CD4-positive, alpha-beta T cell treated with Interleukin-12 subunit alpha and Interleukin-12 subunit beta, for 1 hour (primary cell): ENCODE measurements at regions not wholly inside any gene's neighbourhood (a gene's known extent, or its start where the extent isn't known, plus 50 kb on each side); places are given as distances from the start of the nearest gene placed in this dataset.

Experiments used
- DNase-seq: peaks from one replicate; pipeline ENCODE4 v3.0.0-alpha.2; 2020

DNA sequence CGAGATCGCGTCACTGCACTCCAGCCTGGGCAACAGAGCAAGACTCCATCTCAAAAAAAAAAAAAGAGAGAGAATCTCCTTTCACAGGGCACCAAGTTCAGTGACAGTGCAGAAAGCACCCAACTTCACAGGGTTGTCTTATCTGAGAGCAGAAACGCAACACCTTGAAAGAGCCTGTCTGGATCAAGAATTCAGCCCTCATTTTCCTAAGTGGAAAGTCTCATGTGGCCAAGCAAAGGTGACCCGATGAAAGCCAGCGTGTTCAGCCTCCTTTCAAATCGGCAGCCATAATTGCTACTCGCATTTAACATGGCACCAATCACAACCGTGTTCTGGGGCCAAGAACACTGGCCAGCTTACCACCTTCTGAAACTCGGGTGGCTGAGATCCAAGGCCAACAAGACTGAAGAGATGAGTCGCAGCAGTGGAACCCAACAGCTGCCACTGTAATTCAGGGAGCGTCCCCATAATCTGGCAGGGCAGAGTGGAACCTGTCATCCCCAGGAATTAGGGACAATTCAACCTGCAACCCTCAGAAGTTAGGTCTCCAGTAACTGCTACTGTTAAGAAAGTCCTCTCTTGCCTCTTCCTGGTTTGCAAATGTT is 536.7 kb upstream of the JARID2 start:
- DNase-seq: no peak

DNA sequence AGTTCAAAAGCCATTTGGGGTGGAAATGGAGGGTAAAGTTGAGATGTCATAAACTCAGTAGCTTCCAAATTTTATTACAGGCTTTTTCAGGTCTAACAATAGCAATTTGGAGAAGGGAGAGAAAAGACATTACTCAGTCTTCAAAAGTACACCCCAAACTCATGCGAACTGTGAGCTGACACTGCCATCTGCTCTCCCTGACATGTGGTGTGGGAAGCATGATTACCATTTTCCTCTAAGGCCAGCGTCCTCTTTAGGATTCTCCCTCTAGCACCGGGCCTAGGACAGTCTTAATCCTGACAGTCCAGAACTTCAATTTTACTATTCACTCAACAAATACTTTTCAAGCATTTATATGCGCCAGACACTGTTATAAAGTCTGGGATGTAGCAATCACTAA is 536.0 kb upstream of the JARID2 start:
- DNase-seq: no peak

DNA sequence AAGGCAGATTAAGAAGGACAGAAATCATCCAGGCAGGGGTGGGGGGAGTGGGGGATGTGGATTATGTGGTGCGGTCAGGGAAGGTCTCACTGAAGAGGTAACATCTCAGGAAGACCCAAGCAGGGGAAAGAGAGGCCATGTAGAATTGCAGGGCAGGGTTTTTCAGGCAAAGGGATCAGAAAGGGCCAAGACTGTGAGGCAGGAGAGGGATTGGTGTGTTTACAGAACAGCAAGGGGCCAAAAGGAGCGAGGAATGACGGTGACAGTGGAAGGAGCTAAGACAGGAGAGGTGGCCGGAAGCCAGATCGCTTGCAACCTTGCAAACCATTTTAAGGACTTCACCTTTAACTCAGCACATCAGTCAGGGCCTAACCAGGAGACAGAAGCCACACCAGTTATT is 535.4 kb upstream of the JARID2 start:
- no peak for DNase-seq

GRCh38 chr6:14711056-14711703 is 534.7 kb upstream of the JARID2 start:
- DNase-seq: peak; percentile 53

DNA sequence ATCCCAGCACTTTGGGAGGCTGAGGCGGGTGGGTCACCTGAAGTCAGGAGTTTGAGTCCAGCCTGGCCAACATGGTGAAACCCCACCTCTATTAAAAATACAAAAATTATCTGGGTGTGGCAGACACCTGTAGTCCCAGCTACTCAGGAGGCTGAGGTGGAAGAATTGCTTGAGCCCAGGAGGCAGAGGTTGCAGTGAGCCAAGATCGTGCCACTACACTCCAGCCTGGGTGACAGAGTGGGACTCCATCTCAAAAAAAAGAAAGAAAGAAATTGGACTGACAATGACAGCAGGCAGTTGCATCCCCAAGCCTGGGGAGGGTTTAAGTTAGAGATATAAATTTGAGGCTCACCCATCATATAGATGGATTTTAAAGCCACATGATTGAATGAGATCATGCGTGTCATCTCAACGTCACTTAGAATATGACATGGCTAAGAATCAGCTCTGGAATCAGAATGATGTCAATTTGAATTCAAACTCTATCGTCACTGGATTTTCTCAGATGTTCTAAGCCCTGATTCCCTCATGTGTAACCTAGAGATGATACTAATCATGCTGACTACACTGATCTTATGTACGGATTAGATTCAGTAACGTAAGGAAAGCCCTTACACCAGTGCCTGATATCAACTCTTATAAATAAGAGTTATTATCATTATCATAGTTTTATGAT is 534.0 kb upstream of the JARID2 start:
- DNase-seq: no peak

GRCh38 chr6:14713008-14713960 is 532.6 kb upstream of the JARID2 start:
- no peak for DNase-seq

DNA sequence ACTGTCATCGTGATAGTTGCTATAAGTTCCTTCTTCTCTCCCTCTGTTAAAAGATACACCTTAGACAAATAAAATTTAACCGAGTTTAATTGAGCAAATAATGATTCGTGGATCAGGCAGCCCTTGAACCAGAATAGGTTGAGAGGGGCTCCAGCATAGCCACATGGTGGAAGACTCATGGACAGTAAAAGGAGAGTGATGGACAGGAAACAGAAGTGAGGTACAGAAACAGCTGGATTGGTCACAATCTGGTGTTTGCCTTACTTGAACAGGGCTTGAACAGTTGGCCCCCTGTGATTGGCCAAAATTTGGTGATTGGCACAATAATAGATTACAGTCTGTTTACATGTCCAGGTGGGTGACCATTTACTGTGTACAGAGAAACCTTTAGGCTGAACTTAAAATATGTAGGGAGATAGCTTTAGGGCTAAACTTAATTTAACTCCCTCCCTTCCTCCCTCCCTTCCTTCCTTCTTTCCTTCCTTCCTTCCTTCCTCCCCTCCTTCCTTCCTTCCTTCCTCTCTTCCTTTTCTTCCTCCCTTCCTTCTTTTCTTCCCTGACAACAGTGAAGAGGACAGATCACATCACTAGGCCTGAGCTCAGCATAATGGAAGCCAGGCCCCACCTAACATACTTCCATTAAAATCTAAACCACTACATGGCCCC is 531.8 kb upstream of the JARID2 start:
- DNase-seq: no peak

GRCh38 chr6:14715076-14715475 is 530.8 kb upstream of the JARID2 start:
- DNase-seq: no peak

DNA sequence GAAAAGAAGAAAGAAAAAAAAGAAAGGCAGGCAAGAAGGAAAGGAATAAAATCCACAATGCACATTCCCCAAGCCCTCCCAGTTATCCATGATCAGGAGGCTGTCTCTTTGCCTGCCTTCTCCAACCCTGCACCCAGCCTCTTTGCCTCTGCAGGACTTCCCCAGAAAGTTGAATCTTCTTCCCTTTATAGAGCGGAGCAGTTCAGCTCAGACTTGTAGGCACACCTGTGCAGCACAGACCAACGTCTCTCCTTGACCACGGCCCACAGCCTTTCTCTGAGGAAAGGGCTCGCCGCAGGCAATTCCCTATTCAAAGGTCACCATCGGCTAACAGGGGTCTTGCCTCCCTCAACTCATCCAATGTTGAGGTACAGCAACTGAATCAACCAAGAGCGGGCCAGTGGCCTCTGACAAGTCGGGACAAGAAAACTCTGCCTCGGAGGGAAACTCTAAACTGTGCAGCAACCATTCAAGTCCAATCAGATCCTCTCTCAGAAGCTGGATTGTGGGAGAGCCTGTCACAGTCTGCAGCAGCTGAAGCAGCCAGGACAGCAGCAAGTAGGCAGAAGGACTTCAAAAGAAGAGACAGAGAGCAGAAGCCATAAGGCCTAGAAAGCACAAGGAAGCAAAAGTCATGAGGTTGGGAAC is 529.2 kb upstream of the JARID2 start:
- no peak for DNase-seq

- peak; percentile 40 for DNase-seq
These were observed 528.6 kb upstream of the JARID2 start for GRCh38 chr6:14717307-14717706.

GRCh38 chr6:14718861-14719260 is 527.0 kb upstream of the JARID2 start:
- no peak for DNase-seq

- DNase-seq: no peak
These were observed 526.6 kb upstream of the JARID2 start for GRCh38 chr6:14719270-14719669.

DNA sequence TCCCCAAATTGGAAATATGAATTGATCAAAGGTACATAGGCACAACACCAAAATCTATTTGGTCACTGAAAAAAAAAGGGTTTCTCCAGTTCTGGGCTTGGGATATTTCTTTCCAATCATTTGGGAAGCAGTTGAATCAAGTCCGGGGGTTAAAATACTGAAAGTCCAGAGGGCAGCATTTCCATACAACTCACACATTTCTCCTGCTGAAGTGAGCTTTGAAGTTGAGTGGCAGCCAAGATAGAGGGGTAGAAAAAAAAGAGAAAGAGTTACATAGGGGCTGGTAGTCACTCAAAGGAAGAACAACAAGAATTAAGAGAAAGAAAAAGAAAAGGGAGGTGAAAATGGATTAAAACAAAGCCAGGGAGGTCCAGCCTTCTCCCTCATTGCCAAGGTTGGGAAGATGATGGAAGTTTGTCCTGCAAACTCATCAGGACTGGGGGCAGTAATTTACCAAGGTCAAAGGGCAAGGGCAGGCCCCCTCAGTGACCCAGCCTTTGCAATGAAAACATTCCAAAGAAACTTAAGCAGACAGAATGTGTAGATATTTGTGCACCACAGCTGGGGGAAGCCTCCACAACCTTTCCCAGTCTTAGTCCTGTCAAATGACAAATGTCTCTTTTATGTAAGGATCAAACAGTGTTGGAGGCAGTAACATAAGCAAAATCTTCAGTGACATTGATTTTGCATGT is 525.3 kb upstream of the JARID2 start:
- no peak for DNase-seq

DNA sequence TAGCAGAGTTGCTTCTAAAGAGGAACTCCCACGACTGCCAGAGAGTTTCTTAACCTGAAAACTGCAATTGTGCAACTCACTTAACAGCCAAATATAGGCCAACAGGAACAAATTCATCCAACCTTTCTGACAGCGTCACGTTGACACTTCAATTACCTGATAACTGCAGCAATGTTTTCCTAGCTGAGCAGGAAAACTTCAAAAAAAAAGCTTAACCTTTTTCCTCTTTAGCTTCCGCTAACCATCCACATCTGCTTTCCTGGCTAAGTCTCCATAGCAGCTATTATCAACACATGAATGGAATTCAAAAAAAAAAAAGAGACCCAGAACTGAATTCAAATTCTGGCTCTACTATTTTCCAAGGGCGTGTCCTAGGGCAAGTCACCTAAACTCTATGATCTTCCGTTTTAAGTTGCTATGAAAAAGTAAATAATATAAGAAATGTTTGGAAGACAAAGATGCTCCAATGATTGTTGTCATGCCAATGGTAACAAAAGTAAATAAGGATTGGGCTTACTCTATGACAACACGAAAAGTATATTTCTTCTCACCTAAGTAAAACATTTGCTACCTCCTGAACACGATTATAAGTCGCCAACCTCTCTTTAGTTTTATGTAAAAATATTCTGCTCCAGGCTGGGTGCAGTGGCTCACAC is 524.6 kb upstream of the JARID2 start:
- DNase-seq: no peak

DNA sequence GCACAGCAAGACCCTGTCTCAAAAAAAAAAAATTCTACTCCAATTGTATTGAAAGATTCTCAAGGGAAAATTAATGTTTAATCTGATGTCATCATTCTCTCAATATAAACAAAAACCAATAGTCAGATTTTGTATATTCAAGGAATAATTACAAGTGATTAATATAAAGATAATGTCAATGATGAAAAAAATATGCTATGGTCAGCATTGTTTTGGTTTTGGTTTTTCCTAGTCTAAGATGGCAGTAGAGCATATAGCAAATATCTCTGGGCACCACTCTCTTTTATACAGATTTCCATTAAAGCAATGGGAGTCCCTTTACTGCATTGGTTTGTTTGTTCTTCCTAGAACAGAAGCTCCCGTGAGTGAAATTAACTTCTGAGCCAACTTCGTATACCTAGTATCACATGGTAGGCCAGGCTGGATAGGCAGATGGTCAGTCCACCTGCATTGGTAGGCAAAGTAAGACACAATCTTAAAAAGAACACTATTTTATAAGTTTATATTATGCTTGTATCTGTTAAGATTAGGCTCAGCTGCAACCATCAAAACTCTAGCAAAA is 523.8 kb upstream of the JARID2 start:
- DNase-seq: no peak

GRCh38 chr6:14722704-14723103 is 523.2 kb upstream of the JARID2 start:
- no peak for DNase-seq

DNA sequence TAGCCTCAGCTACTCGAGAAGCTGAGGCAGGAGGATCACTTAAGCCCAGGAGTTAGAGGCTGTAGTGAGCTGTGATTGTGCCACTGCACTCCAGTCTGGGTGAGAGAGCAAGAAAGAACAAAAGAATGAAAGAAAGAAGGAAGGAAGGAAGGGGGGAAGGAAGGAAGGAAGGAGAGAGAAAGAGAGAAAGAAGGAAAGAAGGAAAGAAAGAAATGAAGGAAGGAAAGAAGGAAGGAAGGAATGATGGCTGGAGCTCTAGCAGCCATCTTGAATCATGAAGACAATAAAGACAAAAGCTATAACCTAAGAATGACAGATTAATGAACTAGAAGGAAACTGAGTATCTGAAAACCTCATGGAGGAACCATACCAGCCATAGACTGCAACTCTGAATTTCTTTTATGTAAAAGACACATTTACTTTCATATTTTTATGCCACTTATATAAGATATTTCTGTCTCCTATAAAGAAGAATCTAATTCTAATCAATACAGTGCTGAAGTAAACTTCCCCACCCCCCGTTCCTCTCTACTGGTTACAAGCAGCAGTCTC is 522.3 kb upstream of the JARID2 start:
- DNase-seq: no peak

DNA sequence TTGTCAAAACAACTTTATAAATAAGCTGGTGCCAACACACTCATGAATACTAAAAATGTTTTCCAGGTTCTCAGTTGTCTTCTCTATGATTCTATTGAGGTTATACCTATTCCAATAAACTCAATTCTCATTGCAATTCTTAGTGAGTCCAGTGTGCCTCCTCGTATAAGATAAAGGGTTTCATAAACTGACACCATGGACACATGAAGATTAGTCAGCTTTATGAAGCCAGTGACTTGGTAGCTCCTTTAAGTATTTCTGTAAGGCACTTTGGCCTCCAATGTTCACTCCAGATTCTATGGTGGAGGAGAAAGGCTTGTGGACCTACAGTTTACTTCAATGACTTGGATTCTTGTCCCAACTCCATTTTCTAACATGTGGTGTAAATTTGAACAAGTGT is 521.3 kb upstream of the JARID2 start:
- no peak for DNase-seq

DNA sequence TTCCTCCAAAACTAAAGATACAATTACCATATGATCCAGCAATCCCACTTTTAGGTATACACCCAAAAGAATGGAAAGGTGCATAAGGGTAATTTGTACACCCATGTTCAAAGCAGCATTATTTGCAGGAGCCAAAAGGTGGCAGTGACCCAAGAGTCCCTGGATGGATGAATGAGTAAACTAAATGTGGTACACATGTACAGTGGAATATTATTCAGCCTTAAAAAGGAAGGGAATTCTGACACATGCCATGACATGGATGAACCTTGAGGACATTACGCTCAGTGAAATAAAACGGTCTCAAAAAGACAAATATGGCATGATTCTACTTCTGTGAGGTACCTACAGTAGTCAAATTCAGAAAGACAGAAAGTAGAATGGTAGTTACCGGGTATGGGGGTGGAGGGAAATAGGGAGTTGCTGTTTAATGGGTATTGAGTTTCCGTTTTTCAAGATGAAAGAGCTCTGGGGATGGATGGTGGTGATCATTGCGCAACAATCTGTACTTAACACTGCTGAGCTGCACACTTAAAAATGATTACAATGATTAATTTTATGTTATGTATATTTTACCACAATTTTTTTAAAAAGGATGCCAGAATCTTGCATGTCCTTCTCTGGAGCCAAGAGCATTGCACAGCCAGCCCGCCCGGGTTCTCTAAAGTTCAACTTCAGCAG is 518.9 kb upstream of the JARID2 start:
- no peak for DNase-seq
